ENCODE measurements at regions not wholly inside any gene's neighbourhood (a gene's known extent, or its start where the extent isn't known, plus 50 kb on each side); places are given as distances from the start of the nearest gene placed in this dataset.

DNA sequence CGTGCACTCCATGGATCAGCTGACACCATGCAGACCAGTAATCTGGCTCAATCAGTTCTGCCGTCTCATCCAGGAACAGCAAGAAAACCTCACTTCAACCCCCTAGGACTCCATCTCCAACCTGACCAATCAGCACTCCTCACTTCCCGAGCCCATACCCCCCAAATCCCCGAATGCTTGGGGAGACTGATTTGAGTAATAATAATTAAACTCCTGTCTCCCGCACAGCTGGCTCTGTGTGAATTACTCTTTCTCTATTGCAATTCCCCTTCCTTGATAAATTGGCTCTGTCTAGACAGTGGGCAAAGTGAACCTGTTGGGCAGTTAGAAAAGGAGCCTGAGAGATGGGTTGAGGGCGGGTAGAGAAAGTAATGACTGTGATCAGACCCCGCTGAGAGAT, 320.0 kb downstream of the HAPSTR1 start:
- TF ChIP-seq, protein P1, sequence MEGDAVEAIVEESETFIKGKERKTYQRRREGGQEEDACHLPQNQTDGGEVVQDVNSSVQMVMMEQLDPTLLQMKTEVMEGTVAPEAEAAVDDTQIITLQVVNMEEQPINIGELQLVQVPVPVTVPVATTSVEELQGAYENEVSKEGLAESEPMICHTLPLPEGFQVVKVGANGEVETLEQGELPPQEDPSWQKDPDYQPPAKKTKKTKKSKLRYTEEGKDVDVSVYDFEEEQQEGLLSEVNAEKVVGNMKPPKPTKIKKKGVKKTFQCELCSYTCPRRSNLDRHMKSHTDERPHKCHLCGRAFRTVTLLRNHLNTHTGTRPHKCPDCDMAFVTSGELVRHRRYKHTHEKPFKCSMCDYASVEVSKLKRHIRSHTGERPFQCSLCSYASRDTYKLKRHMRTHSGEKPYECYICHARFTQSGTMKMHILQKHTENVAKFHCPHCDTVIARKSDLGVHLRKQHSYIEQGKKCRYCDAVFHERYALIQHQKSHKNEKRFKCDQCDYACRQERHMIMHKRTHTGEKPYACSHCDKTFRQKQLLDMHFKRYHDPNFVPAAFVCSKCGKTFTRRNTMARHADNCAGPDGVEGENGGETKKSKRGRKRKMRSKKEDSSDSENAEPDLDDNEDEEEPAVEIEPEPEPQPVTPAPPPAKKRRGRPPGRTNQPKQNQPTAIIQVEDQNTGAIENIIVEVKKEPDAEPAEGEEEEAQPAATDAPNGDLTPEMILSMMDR (conservative IDR thresholded peaks at IDR 0.05; ENCODE audit: low read depth in 2 of 2) = no peak
- TF ChIP-seq POLR2AphosphoS5 (IDR thresholded peaks at IDR 0.05; ENCODE audit: low read depth) = no peak
